Neural cell (in vitro differentiated cells): ENCODE measurements at regions not wholly inside any gene's neighbourhood (a gene's known extent, or its start where the extent isn't known, plus 50 kb on each side); places are given as distances from the start of the nearest gene placed in this dataset.

Source experiments
- H2AFZ ChIP-seq: fragments of 200-600, 300-800 bp; sonication (generic), shearing (Covaris generic); 2 replicates; pipeline ENCODE4 v1.6.0; 2014; ENCODE audit warnings: low read depth, mild to moderate bottlenecking, antibody characterized with exemption, low read length, moderate library complexity
- H3F3A ChIP-seq: fragments of 200-600 bp; shearing (Covaris generic); 2 replicates; pipeline ENCODE4 v1.6.1; 2016; ENCODE audit warnings: mild to moderate bottlenecking, moderate library complexity, mixed read lengths, antibody characterized with exemption, low read length; ENCODE audit not compliant: insufficient read depth, poor library complexity, severe bottlenecking
- H3K27ac ChIP-seq: fragments of 200-600, 300-800 bp; sonication (generic), shearing (Covaris generic); 2 replicates; pipeline ENCODE4 v1.5.1; 2014; ENCODE audit warnings: mild to moderate bottlenecking, low read length, moderate library complexity
- H3K27me3 ChIP-seq: fragments of 300-800, 200-600 bp; sonication (generic), shearing (Covaris generic); 2 replicates; pipeline ENCODE4 v1.6.0; 2014; ENCODE audit warnings: mild to moderate bottlenecking, low read depth, low read length, moderate library complexity; ENCODE audit not compliant: insufficient read depth
- H3K36me3 ChIP-seq: fragments of 300-800, 200-600 bp; sonication (generic), shearing (Covaris generic); 2 replicates; pipeline ENCODE4 v1.5.1; 2014; ENCODE audit warnings: mild to moderate bottlenecking, antibody characterized with exemption, low read length, moderate library complexity; ENCODE audit not compliant: insufficient read depth
- H3K4me2 ChIP-seq: fragments of 300-800, 200-600 bp; sonication (generic), shearing (Covaris generic); 2 replicates; pipeline ENCODE4 v1.6.0; 2014; ENCODE audit warnings: mild to moderate bottlenecking, low read length
- H3K4me3 ChIP-seq: fragments of 300-800, 200-600 bp; sonication (generic), shearing (Covaris generic); 2 replicates; pipeline ENCODE4 v1.5.1; 2014; ENCODE audit warnings: mild to moderate bottlenecking, low read length, moderate library complexity
- H3K79me2 ChIP-seq: fragments of 200-600 bp; shearing (Covaris generic); replicated peaks from 2 replicates; pipeline ENCODE4 v1.6.0; 2014; ENCODE audit warnings: mild to moderate bottlenecking, low read length, moderate library complexity; ENCODE audit not compliant: insufficient read depth
- H3K9ac ChIP-seq: fragments of 300-800, 200-600 bp; sonication (generic), shearing (Covaris generic); 2 replicates; pipeline ENCODE4 v1.6.1; 2016; ENCODE audit warnings: mild to moderate bottlenecking, low read length, mixed read lengths
- H3K9me2 ChIP-seq: fragments of 200-600 bp; shearing (Covaris generic); 2 replicates; pipeline ENCODE4 v1.6.1; 2016; ENCODE audit warnings: mild to moderate bottlenecking, low read length, mixed read lengths; ENCODE audit not compliant: insufficient read depth
- H3K9me3 ChIP-seq: fragments of 200-600, 300-800 bp; sonication (generic), shearing (Covaris generic); 2 replicates; pipeline ENCODE4 v1.6.1; 2016; ENCODE audit warnings: mild to moderate bottlenecking, mixed run types, low read length, moderate library complexity, mixed read lengths
- H4K20me1 ChIP-seq: fragments of 200-600 bp; shearing (Covaris generic); 2 replicates; pipeline ENCODE4 v1.6.1; 2016; ENCODE audit warnings: mild to moderate bottlenecking, mixed run types; ENCODE audit not compliant: insufficient read depth
- EP300 ChIP-seq: fragments of 450-650 bp; conservative IDR thresholded peaks from 2 replicates; pipeline ENCODE4 v1.6.1; 2014; ENCODE audit warnings: antibody characterized with exemption, mild to moderate bottlenecking, moderate library complexity; ENCODE audit not compliant: poor library complexity, severe bottlenecking
- EZH2 ChIP-seq: fragments of 200-600, 300-800 bp; shearing (Covaris generic), sonication (generic); IDR thresholded peaks from 2 replicates; pipeline ENCODE4 v1.6.1; 2014; ENCODE audit warnings: antibody characterized with exemption, low read length, borderline replicate concordance, mild to moderate bottlenecking; ENCODE audit not compliant: insufficient read depth, poor library complexity, severe bottlenecking
- MXI1 ChIP-seq: fragments of 450-650 bp; conservative IDR thresholded peaks from 2 replicates; pipeline ENCODE4 v1.6.1; 2014; ENCODE audit warnings: antibody characterized with exemption, mild to moderate bottlenecking; ENCODE audit not compliant: poor library complexity, severe bottlenecking
- POLR2AphosphoS5 ChIP-seq: IDR thresholded peaks from 2 replicates; pipeline ENCODE4 v1.6.1; 2012
- RAD21 ChIP-seq: fragments of 450-650 bp; conservative IDR thresholded peaks from 2 replicates; pipeline ENCODE4 v1.6.1; 2014; ENCODE audit warnings: antibody characterized with exemption, mild to moderate bottlenecking, moderate library complexity
- SMC3 ChIP-seq: fragments of 450-650 bp; conservative IDR thresholded peaks from 2 replicates; pipeline ENCODE4 v1.6.1; 2014; ENCODE audit warnings: antibody characterized with exemption, mild to moderate bottlenecking, moderate library complexity; ENCODE audit not compliant: poor library complexity
- TAF1 ChIP-seq: IDR thresholded peaks from 2 replicates; pipeline ENCODE4 v1.6.1; 2012; ENCODE audit warnings: low read depth
- TF ChIP-seq, protein P1 (sequence below): IDR thresholded peaks from 2 replicates; pipeline ENCODE4 v1.6.1; 2012; ENCODE audit warnings: borderline replicate concordance
- TF ChIP-seq, protein P2 (sequence below): fragments of 450-650 bp; IDR thresholded peaks from 2 replicates; pipeline ENCODE4 v1.5.1; 2014; ENCODE audit warnings: antibody characterized with exemption, mild to moderate bottlenecking, moderate library complexity; ENCODE audit not compliant: poor library complexity, severe bottlenecking

DNA sequence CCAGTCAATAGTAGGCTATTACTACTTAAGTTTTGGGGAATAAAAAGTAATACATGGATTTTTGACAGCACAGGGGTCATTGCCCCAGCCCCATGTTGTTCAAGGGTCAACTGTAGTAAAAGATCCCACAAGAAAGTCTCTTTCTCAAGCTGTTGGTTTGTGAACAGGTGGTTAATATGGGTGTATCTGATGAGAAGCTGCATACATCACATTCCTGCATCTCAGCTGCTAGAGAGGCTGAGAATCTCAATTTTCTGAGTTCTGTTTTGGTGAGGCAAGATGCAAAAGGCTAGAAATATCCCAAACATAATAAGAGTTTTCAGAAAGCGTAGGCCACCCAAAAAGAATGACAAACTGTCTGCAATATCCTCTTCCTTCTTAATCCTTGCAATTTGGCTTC, 76.8 kb upstream of the DAPK1 start:
- no peaks in the 10 kb centered on the region for H3K36me3 ChIP-seq
- H3K4me2 ChIP-seq: no peak overlapping the region
- no peak overlapping the region for H3K4me3 ChIP-seq

DNA sequence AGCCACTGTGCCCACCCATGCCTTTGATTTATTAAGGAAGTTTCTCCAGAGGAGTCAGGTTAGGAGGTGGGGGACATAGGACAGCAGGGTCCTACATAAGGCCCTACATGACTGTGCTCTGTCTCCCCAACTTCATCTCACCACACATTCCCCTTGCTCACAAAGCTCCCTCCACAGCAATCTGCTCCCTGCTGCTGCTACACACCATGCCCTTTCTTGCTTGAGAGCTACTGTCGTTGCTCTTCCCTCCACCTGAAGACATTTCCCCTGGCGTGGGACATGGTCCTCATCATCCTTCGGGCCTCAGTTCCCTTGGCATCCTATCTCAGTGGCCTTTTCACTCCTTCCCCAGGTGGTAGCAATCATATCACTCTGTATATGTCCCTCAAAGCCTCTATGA, 75.9 kb upstream of the DAPK1 start:
- no peak overlapping the region for H3K27ac ChIP-seq

More for the DNA sequence above, 76.8 kb upstream of the DAPK1 start:
- no peaks in the 10 kb centered on the region for H3K9me3 ChIP-seq
- TF ChIP-seq RAD21 (no peak), SMC3 (no peak), TAF1 (no peak), POLR2AphosphoS5 (no peak), EP300 (no peak), EZH2 (no peak), MXI1 (no peak)
- TF ChIP-seq, protein P1, sequence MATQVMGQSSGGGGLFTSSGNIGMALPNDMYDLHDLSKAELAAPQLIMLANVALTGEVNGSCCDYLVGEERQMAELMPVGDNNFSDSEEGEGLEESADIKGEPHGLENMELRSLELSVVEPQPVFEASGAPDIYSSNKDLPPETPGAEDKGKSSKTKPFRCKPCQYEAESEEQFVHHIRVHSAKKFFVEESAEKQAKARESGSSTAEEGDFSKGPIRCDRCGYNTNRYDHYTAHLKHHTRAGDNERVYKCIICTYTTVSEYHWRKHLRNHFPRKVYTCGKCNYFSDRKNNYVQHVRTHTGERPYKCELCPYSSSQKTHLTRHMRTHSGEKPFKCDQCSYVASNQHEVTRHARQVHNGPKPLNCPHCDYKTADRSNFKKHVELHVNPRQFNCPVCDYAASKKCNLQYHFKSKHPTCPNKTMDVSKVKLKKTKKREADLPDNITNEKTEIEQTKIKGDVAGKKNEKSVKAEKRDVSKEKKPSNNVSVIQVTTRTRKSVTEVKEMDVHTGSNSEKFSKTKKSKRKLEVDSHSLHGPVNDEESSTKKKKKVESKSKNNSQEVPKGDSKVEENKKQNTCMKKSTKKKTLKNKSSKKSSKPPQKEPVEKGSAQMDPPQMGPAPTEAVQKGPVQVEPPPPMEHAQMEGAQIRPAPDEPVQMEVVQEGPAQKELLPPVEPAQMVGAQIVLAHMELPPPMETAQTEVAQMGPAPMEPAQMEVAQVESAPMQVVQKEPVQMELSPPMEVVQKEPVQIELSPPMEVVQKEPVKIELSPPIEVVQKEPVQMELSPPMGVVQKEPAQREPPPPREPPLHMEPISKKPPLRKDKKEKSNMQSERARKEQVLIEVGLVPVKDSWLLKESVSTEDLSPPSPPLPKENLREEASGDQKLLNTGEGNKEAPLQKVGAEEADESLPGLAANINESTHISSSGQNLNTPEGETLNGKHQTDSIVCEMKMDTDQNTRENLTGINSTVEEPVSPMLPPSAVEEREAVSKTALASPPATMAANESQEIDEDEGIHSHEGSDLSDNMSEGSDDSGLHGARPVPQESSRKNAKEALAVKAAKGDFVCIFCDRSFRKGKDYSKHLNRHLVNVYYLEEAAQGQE: no peak
- TF ChIP-seq, protein P2, sequence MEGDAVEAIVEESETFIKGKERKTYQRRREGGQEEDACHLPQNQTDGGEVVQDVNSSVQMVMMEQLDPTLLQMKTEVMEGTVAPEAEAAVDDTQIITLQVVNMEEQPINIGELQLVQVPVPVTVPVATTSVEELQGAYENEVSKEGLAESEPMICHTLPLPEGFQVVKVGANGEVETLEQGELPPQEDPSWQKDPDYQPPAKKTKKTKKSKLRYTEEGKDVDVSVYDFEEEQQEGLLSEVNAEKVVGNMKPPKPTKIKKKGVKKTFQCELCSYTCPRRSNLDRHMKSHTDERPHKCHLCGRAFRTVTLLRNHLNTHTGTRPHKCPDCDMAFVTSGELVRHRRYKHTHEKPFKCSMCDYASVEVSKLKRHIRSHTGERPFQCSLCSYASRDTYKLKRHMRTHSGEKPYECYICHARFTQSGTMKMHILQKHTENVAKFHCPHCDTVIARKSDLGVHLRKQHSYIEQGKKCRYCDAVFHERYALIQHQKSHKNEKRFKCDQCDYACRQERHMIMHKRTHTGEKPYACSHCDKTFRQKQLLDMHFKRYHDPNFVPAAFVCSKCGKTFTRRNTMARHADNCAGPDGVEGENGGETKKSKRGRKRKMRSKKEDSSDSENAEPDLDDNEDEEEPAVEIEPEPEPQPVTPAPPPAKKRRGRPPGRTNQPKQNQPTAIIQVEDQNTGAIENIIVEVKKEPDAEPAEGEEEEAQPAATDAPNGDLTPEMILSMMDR: no peak
- H3K27me3 ChIP-seq: no peaks in the 10 kb centered on the region
- no peak overlapping the region for H3K9ac ChIP-seq
- H3K9me2 ChIP-seq: no peaks in the 10 kb centered on the region
- H4K20me1 ChIP-seq: no peaks in the 10 kb centered on the region
- no peak overlapping the region for H2AFZ ChIP-seq
- no peaks in the 10 kb centered on the region for H3K79me2 ChIP-seq
- H3K27ac ChIP-seq: no peak overlapping the region
- H3F3A ChIP-seq: no peaks in the 10 kb centered on the region

More for the DNA sequence above, 75.9 kb upstream of the DAPK1 start:
- Histone ChIP-seq H4K20me1 (no peaks in the 10 kb centered on the region), H3F3A (no peaks in the 10 kb centered on the region), H3K9me3 (no peaks in the 10 kb centered on the region), H3K79me2 (no peaks in the 10 kb centered on the region), H3K9me2 (no peaks in the 10 kb centered on the region), H3K9ac (no peak overlapping the region), H2AFZ (no peak overlapping the region), H3K36me3 (no peaks in the 10 kb centered on the region), H3K27me3 (no peaks in the 10 kb centered on the region), H3K4me3 (no peak overlapping the region), H3K4me2 (no peak overlapping the region)
- TF ChIP-seq TAF1 (no peak), RAD21 (no peak), EZH2 (no peak), SMC3 (no peak), EP300 (no peak), POLR2AphosphoS5 (no peak), MXI1 (no peak)
- TF ChIP-seq, protein P1: no peak
- TF ChIP-seq, protein P2: no peak
